Fibroblast of lung (primary cell): ENCODE measurements at regions not wholly inside any gene's neighbourhood (a gene's known extent, or its start where the extent isn't known, plus 50 kb on each side); places are given as distances from the start of the nearest gene placed in this dataset.

Experiments
- EZH2 ChIP-seq: IDR thresholded peaks from 2 replicates; pipeline ENCODE4 v1.5.1; 2012; ENCODE audit warnings: low read length, control low read depth, mild to moderate bottlenecking; ENCODE audit errors: missing control alignments
- TF ChIP-seq, protein P1 (sequence below), 2 donors: IDR thresholded peaks in 1 of 2; conservative IDR thresholded peaks in 1 of 2; 1 replicate in 1 of 2; 2 replicates in 1 of 2; pipeline ENCODE4 v1.5.1; 2011 to 2012; ENCODE audit warnings: low read length in 2 of 2, control low read depth in 1 of 2, inconsistent platforms in 1 of 2, low read depth in 1 of 2, mild to moderate bottlenecking in 1 of 2

DNA sequence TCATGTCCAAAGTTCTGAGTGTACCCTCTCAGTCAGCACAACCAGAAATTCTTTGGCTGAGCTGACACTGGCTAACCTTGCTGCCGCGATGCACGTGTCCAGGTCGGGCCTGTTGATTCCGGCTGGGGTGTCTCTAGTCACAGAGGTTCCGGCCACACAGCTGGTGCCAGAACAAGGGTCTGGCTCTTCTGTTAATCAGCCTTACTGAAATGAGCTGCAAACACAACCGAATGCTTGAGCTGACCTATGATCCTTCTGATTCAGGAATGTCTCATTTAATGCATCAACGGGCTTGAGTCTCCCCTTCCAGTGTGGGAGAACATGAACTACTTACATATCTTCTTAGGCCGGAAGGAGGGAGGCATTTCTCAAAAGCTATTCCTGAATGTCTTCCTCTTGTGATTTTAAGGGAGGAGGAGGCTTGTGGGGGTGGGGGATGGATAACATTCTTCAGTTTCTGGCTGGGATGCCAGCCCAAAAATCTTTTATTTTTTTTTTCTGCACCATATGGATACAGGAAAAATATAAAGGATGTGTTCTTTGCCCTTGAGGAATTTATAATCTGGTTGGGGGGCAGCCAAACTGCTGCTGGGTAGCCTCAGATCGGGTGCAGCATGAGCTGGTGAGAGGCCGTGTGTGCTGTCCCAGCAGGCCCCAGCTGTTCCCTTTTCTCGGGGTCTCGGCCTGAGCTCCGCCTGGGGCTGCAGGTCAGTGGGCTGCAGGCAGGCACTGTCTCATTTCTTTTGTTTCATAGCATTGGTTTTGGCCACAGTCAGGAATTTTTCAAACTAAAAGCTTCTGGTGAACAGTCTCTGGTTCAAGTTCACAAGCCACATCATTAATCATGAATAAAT lies 319.1 kb upstream of the TBL1XR1 start:
- TF ChIP-seq, protein P1, sequence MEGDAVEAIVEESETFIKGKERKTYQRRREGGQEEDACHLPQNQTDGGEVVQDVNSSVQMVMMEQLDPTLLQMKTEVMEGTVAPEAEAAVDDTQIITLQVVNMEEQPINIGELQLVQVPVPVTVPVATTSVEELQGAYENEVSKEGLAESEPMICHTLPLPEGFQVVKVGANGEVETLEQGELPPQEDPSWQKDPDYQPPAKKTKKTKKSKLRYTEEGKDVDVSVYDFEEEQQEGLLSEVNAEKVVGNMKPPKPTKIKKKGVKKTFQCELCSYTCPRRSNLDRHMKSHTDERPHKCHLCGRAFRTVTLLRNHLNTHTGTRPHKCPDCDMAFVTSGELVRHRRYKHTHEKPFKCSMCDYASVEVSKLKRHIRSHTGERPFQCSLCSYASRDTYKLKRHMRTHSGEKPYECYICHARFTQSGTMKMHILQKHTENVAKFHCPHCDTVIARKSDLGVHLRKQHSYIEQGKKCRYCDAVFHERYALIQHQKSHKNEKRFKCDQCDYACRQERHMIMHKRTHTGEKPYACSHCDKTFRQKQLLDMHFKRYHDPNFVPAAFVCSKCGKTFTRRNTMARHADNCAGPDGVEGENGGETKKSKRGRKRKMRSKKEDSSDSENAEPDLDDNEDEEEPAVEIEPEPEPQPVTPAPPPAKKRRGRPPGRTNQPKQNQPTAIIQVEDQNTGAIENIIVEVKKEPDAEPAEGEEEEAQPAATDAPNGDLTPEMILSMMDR (conservative IDR thresholded peaks at IDR 0.05 in 1 of 2, IDR thresholded peaks at IDR 0.05 in 1 of 2; ENCODE audit: low read depth in 1 of 2, low read length in 2 of 2), result no peak
- TF ChIP-seq EZH2, result no peak
